PFSK-1 (cell line): ENCODE measurements at regions not wholly inside any gene's neighbourhood (a gene's known extent, or its start where the extent isn't known, plus 50 kb on each side); places are given as distances from the start of the nearest gene placed in this dataset.

Source experiments
- POLR2AphosphoS5 ChIP-seq: IDR thresholded peaks from 2 replicates; pipeline ENCODE4 v1.6.1; 2012; ENCODE audit warnings: low read depth, mild to moderate bottlenecking, control low read depth, low read length, moderate library complexity
- SIN3A ChIP-seq: IDR thresholded peaks from 2 replicates; pipeline ENCODE4 v1.6.1; 2012; ENCODE audit warnings: mild to moderate bottlenecking, low read length, moderate library complexity, borderline replicate concordance; ENCODE audit not compliant: insufficient read depth
- TAF1 ChIP-seq: IDR thresholded peaks from 2 replicates; pipeline ENCODE4 v1.6.1; 2012; ENCODE audit warnings: low read length, control low read depth, borderline replicate concordance; ENCODE audit not compliant: insufficient read depth
- TF ChIP-seq, protein P1 (sequence below), 2 experiments: IDR thresholded peaks; 2 replicates each; pipeline versions ENCODE4 v1.6.1 to v1.8.0; 2011 to 2012; ENCODE audit warnings: low read depth in 2 of 2, low read length in 2 of 2, control low read depth in 1 of 2, inconsistent platforms in 1 of 2, mild to moderate bottlenecking in 1 of 2, moderate library complexity in 1 of 2; ENCODE audit not compliant: insufficient read depth in 1 of 2

DNA sequence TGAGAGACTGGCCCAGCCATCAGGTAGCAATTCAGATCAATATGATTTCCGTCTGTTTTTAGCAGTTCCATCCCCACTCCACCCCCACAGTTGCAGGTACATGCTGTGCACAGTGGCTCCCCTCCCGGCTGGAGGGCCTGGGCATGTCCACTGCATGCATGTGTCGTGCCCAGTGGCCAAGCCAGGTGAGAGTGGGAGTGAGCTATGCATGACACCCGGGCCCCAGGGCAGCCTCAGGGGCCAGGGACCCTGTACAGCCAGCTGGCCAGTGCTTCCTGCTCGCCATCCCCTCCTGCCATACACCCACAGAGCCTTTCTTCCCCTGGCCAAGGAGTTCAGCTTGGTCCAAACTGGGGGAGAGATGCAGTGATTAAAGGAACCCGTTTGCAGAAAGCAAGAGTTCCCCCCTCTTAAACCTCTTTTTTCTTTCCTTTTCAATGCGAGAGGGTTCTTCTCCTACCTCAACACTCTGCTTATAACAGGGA, 135.3 kb downstream of the THBS2 start:
- TF ChIP-seq, protein P1, sequence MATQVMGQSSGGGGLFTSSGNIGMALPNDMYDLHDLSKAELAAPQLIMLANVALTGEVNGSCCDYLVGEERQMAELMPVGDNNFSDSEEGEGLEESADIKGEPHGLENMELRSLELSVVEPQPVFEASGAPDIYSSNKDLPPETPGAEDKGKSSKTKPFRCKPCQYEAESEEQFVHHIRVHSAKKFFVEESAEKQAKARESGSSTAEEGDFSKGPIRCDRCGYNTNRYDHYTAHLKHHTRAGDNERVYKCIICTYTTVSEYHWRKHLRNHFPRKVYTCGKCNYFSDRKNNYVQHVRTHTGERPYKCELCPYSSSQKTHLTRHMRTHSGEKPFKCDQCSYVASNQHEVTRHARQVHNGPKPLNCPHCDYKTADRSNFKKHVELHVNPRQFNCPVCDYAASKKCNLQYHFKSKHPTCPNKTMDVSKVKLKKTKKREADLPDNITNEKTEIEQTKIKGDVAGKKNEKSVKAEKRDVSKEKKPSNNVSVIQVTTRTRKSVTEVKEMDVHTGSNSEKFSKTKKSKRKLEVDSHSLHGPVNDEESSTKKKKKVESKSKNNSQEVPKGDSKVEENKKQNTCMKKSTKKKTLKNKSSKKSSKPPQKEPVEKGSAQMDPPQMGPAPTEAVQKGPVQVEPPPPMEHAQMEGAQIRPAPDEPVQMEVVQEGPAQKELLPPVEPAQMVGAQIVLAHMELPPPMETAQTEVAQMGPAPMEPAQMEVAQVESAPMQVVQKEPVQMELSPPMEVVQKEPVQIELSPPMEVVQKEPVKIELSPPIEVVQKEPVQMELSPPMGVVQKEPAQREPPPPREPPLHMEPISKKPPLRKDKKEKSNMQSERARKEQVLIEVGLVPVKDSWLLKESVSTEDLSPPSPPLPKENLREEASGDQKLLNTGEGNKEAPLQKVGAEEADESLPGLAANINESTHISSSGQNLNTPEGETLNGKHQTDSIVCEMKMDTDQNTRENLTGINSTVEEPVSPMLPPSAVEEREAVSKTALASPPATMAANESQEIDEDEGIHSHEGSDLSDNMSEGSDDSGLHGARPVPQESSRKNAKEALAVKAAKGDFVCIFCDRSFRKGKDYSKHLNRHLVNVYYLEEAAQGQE (IDR thresholded peaks at IDR 0.05; ENCODE audit: insufficient read depth in 1 of 2, low read depth in 2 of 2, low read length in 2 of 2): no peak
- TF ChIP-seq SIN3A (no peak), POLR2AphosphoS5 (no peak), TAF1 (no peak)
